Small intestine (tissue), 7 donors: ENCODE measurements at regions not wholly inside any gene's neighbourhood (a gene's known extent, or its start where the extent isn't known, plus 50 kb on each side); places are given as distances from the start of the nearest gene placed in this dataset.

ENCODE experiments used
- DNase-seq, 2 donors: peaks; one replicate each; pipeline versions ENCODE4 v3.0.0 to v3.0.0-alpha.2; 2013
- FAIRE-seq: peaks from 2 replicates; lab custom pipeline; 2012; peaks lifted over from hg19 to GRCh38; lab: Jason Lieb, UNC
- H3K27ac ChIP-seq, 3 donors: one replicate each; pipeline ENCODE4 v1.5.1; 2013; ENCODE audit warnings: low read length in 2 of 3, mild to moderate bottlenecking in 2 of 3, control low read depth in 1 of 3, inconsistent platforms in 1 of 3, low read depth in 1 of 3, moderate library complexity in 1 of 3
- H3K27me3 ChIP-seq, 3 donors: one replicate each; pipeline ENCODE4 v1.6.1; 2013; ENCODE audit warnings: low read length in 3 of 3, inconsistent platforms in 1 of 3; ENCODE audit not compliant: control insufficient read depth in 3 of 3, insufficient read depth in 3 of 3
- H3K36me3 ChIP-seq, 3 donors: one replicate each; pipeline ENCODE4 v1.6.1; 2013; ENCODE audit warnings: low read length in 3 of 3, inconsistent platforms in 1 of 3, low read depth in 1 of 3, mild to moderate bottlenecking in 1 of 3, moderate library complexity in 1 of 3; ENCODE audit not compliant: control insufficient read depth in 3 of 3, insufficient read depth in 2 of 3
- H3K4me1 ChIP-seq, 3 donors: one replicate each; pipeline ENCODE4 v1.6.1; 2013; ENCODE audit warnings: low read length in 2 of 3, inconsistent platforms in 1 of 3, low read depth in 1 of 3, mild to moderate bottlenecking in 1 of 3, moderate library complexity in 1 of 3; ENCODE audit not compliant: control insufficient read depth in 3 of 3, insufficient read depth in 2 of 3
- H3K4me3 ChIP-seq, 3 donors: one replicate each; pipeline ENCODE4 v1.5.1; 2013; ENCODE audit warnings: low read length in 3 of 3, control low read depth in 1 of 3, inconsistent platforms in 1 of 3, low read depth in 1 of 3, mild to moderate bottlenecking in 1 of 3, moderate library complexity in 1 of 3
- H3K9me3 ChIP-seq, 2 donors: one replicate each; pipeline ENCODE4 v1.6.1; 2013; ENCODE audit warnings: low read depth in 1 of 2, low read length in 1 of 2; ENCODE audit not compliant: control insufficient read depth in 2 of 2, insufficient read depth in 1 of 2
- WGBS, 3 donors: extraction: QIAGEN DNeasy Blood & Tissue Kit; methylation state at CpG; one replicate each; pipeline ENCODE4 v1.1.7; 2013; 5-methylcytosine and 5-hydroxymethylcytosine counted together
- donor health status: healthy with polysubstance abuse.
- donor health status: control.
- donor health status: control.
- donor health status: Bipolar disorder and iron deficiency.
- donor health status: healthy.

GRCh38 chr17:6187836-6188235 lies 117.7 kb downstream of the WSCD1 start:
- Histone ChIP-seq H3K4me1 (no peaks in the 10 kb centered on the region), H3K27me3 (no peaks in the 10 kb centered on the region), H3K4me3 (no peak overlapping the region), H3K36me3 (no peaks in the 10 kb centered on the region), H3K27ac (no peak overlapping the region), H3K9me3 (no peaks in the 10 kb centered on the region)
- DNase-seq (no peak), FAIRE-seq (no peak)
- WGBS, 3 donors = 47 to 51% (median 47%) methylated on average over 10 of the region's 10 CpGs

GRCh38 chr17:6186998-6187397 lies 116.8 kb downstream of the WSCD1 start:
- Histone ChIP-seq H3K27ac (no peak overlapping the region), H3K36me3 (no peaks in the 10 kb centered on the region), H3K27me3 (no peaks in the 10 kb centered on the region), H3K9me3 (no peaks in the 10 kb centered on the region), H3K4me3 (no peak overlapping the region), H3K4me1 (no peaks in the 10 kb centered on the region)
- DNase-seq (no peak), FAIRE-seq (no peak)
- 56 to 68% (median 57%) methylated on average over 1 of the region's 1 CpG for WGBS, 3 donors

- H3K9me3 ChIP-seq = no peaks in the 10 kb centered on the region
- FAIRE-seq = no peak
- no peaks in the 10 kb centered on the region for H3K36me3 ChIP-seq
- DNase-seq = no peak
- H3K27ac ChIP-seq = no peak overlapping the region
- H3K4me3 ChIP-seq = no peak overlapping the region
- WGBS, 3 donors = 93 to 97% (median 96%) methylated on average over 3 of the region's 3 CpGs
- no peaks in the 10 kb centered on the region for H3K4me1 ChIP-seq
- no peaks in the 10 kb centered on the region for H3K27me3 ChIP-seq
Observed at GRCh38 chr17:6184508-6184907, 114.3 kb downstream of the WSCD1 start.

GRCh38 chr17:6179017-6179416 lies 108.8 kb downstream of the WSCD1 start:
- DNase-seq (peak in 1 of 2 donors; percentile 3), FAIRE-seq (no peak)
- H3K27ac ChIP-seq = no peak overlapping the region
- H3K4me1 ChIP-seq = no peaks in the 10 kb centered on the region
- H3K4me3 ChIP-seq = no peak overlapping the region
- H3K27me3 ChIP-seq = no peaks in the 10 kb centered on the region
- 53 to 63% (median 62%) methylated on average over 6 of the region's 6 CpGs for WGBS, 3 donors
- H3K36me3 ChIP-seq = no peaks in the 10 kb centered on the region
- no peaks in the 10 kb centered on the region for H3K9me3 ChIP-seq

GRCh38 chr17:6177941-6178694 lies 107.9 kb downstream of the WSCD1 start:
- 56 to 77% (median 75%) methylated on average over 5 of the region's 5 CpGs for WGBS, 3 donors
- no peaks in the 10 kb centered on the region for H3K36me3 ChIP-seq
- H3K9me3 ChIP-seq = no peaks in the 10 kb centered on the region
- peak overlapping the region in 1 of 3 donors; percentile 11 for H3K27ac ChIP-seq
- H3K4me1 ChIP-seq = no peaks in the 10 kb centered on the region
- H3K4me3 ChIP-seq = no peak overlapping the region
- H3K27me3 ChIP-seq = peaks cover 0 to 2% (median 0%) of the 10 kb centered on the region in 3 donors
- DNase-seq = no peak
- FAIRE-seq = no peak
